GM23338 (cell line): ENCODE measurements at regions not wholly inside any gene's neighbourhood (a gene's known extent, or its start where the extent isn't known, plus 50 kb on each side); places are given as distances from the start of the nearest gene placed in this dataset.

Source experiments
- CREB1 ChIP-seq: fragments of 250-450 bp; sonication (Bioruptor Pico); IDR thresholded peaks from 2 replicates; pipeline ENCODE4 v1.5.0; 2020; ENCODE audit warnings: low read depth, mild to moderate bottlenecking, moderate library complexity
- EZH2 ChIP-seq: fragments of 200-600 bp; sonication (generic); IDR thresholded peaks from one replicate; pipeline ENCODE4 v1.8.0; 2017; ENCODE audit warnings: antibody characterized with exemption, mild to moderate bottlenecking, low read depth; ENCODE audit not compliant: unreplicated experiment
- EZH2phosphoT487 ChIP-seq: fragments of 200-600 bp; sonication (generic); IDR thresholded peaks from one replicate; pipeline ENCODE4 v1.8.1; 2018; ENCODE audit warnings: antibody characterized with exemption; ENCODE audit not compliant: unreplicated experiment
- JUNB ChIP-seq: IDR thresholded peaks from one replicate; pipeline ENCODE4 v1.6.1; 2016; ENCODE audit warnings: antibody characterized with exemption; ENCODE audit not compliant: unreplicated experiment
- POLR2AphosphoS5 ChIP-seq: IDR thresholded peaks from 2 replicates; pipeline ENCODE4 v1.6.1; 2016; ENCODE audit warnings: antibody characterized with exemption, low read depth
- REST ChIP-seq: IDR thresholded peaks from one replicate; pipeline ENCODE4 v1.6.1; 2018; ENCODE audit warnings: antibody characterized with exemption; ENCODE audit not compliant: unreplicated experiment
- STAT1 ChIP-seq: IDR thresholded peaks from one replicate; pipeline ENCODE4 v1.6.1; 2016; ENCODE audit warnings: antibody characterized with exemption; ENCODE audit not compliant: unreplicated experiment
- ZNF114 ChIP-seq: fragments of 250-450 bp; sonication (Bioruptor Pico); IDR thresholded peaks from 2 replicates; pipeline ENCODE4 v1.5.0; 2020; ENCODE audit warnings: mild to moderate bottlenecking, moderate library complexity
- TF ChIP-seq, protein P1 (sequence below), 2 experiments: fragments of 200-600 bp in 1 of 2; sonication (generic) in 1 of 2; conservative IDR thresholded peaks; 2 replicates each; pipeline versions ENCODE4 v1.5.1 to v1.6.1; 2016 to 2017; ENCODE audit warnings: antibody characterized with exemption in 2 of 2, low read depth in 2 of 2, mild to moderate bottlenecking in 2 of 2, moderate library complexity in 1 of 2

- TF ChIP-seq, protein P1, sequence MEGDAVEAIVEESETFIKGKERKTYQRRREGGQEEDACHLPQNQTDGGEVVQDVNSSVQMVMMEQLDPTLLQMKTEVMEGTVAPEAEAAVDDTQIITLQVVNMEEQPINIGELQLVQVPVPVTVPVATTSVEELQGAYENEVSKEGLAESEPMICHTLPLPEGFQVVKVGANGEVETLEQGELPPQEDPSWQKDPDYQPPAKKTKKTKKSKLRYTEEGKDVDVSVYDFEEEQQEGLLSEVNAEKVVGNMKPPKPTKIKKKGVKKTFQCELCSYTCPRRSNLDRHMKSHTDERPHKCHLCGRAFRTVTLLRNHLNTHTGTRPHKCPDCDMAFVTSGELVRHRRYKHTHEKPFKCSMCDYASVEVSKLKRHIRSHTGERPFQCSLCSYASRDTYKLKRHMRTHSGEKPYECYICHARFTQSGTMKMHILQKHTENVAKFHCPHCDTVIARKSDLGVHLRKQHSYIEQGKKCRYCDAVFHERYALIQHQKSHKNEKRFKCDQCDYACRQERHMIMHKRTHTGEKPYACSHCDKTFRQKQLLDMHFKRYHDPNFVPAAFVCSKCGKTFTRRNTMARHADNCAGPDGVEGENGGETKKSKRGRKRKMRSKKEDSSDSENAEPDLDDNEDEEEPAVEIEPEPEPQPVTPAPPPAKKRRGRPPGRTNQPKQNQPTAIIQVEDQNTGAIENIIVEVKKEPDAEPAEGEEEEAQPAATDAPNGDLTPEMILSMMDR (conservative IDR thresholded peaks at IDR 0.05; ENCODE audit: low read depth in 2 of 2): no peak
- TF ChIP-seq POLR2AphosphoS5 (no peak), JUNB (no peak), EZH2 (no peak), EZH2phosphoT487 (no peak), ZNF114 (CRISPR knock-in tag) (no peak), STAT1 (no peak), CREB1 (no peak), REST (no peak)
These were observed 864.4 kb upstream of the INTU start for GRCh38 chr4:126768338-126768737.
